Fibroblast of villous mesenchyme (primary cell): ENCODE measurements at regions not wholly inside any gene's neighbourhood (a gene's known extent, or its start where the extent isn't known, plus 50 kb on each side); places are given as distances from the start of the nearest gene placed in this dataset.
"Not testable (repeated sequence)": the region's sequence is repeated elsewhere in the genome, so short reads cannot be mapped to it uniquely, and the experiment has no call there.

Experiments
- DNase-seq: peaks from one replicate; pipeline ENCODE4 v3.0.0-alpha.2; 2010; ENCODE audit warnings: low read depth
- H3K4me3 ChIP-seq: 2 replicates; pipeline ENCODE4 v1.5.1; 2011; ENCODE audit warnings: low read depth, mild to moderate bottlenecking, low read length
- TF ChIP-seq, protein P1 (sequence below): IDR thresholded peaks from 2 replicates; pipeline ENCODE4 v1.5.1; 2012; ENCODE audit warnings: low read depth, mild to moderate bottlenecking, low read length; ENCODE audit not compliant: insufficient read depth

DNA sequence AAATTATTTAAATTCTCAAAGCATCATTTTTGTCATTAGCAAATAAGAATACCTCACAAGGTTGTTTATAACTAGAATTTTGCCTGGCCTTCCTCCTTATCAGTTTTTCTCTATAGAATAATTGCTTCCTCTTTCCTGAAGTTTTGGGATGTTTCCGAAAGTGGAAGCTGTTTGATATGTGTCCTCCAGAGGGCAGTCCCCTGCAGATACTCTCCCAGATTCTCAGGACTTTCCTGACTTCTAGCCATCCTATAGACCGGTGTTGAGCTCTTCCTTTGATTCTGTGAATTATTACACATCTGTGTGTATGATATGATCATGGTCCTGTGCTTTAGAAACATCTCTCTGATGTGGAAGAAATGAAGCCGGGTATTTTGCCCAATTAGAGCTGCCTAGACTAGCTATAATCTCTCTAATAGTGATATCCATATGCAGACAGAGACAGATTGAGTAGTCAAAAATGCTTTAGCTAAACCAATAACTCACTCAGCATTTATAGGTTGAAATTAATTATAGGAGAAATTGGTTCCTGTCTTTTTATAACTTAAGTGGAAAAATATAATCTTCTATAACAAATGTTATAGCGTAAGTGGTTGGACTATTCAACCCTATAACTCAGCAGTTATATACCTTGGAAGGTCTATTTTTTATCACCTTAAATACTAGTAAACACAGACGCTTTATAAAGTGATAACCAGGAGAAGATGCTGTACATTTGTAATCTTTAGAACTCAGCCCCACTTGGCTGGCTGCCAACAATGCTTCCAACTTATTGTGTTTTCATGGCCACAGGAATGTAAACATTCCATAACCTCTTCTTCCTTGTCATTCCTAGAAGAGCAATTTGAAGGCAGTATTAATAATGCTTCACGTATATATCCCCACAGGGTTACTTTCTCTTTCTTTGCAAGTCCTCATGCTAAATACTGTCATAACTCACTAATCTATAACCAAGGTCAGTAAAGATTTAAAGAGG, 201.0 kb upstream of the RXFP2 start:
- H3K4me3 ChIP-seq: no peak overlapping the region
- TF ChIP-seq, protein P1, sequence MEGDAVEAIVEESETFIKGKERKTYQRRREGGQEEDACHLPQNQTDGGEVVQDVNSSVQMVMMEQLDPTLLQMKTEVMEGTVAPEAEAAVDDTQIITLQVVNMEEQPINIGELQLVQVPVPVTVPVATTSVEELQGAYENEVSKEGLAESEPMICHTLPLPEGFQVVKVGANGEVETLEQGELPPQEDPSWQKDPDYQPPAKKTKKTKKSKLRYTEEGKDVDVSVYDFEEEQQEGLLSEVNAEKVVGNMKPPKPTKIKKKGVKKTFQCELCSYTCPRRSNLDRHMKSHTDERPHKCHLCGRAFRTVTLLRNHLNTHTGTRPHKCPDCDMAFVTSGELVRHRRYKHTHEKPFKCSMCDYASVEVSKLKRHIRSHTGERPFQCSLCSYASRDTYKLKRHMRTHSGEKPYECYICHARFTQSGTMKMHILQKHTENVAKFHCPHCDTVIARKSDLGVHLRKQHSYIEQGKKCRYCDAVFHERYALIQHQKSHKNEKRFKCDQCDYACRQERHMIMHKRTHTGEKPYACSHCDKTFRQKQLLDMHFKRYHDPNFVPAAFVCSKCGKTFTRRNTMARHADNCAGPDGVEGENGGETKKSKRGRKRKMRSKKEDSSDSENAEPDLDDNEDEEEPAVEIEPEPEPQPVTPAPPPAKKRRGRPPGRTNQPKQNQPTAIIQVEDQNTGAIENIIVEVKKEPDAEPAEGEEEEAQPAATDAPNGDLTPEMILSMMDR: peak; percentile 66
- DNase-seq: peak; percentile 40

DNA sequence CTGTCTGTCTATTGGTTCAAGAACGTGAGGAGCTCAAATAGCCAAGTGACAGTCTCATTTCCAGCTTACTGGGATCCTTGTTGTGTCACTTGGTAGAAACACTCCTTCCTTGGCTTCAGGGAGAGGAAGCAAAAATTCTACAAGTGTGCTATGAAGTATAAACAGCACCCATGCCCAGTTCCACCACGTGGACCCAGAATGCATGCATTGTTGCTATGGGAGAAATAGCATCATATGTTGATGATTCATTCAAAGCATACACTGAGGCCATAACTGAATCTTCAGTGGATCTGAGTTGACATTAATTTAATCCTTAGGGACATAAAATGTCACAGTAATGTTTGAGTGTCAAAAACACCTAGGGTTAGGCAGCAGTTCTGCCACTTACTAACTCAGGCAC, 199.0 kb upstream of the RXFP2 start:
- no peak overlapping the region for H3K4me3 ChIP-seq
- TF ChIP-seq, protein P1: no peak
- no peak for DNase-seq

DNA sequence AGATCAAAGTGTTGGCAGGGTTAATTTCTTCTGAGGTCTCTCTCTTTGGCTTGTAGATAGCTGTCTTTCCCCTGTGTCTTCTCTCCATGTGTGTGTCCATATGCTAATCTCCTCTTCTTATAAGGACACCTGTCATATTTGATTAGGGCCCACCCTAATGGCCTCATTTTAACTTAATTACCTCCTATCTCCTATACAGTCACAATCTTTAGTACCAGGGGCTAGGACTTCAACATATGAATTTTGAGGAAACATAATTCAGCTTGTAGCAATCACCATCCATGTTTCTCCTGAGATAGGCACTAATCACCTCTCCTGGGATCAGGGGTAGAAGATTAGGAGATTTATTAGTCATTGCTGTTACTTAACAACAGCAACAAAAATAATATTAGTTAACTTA, 196.1 kb upstream of the RXFP2 start:
- DNase-seq: no peak
- H3K4me3 ChIP-seq: no peak overlapping the region
- TF ChIP-seq, protein P1: no peak

DNA sequence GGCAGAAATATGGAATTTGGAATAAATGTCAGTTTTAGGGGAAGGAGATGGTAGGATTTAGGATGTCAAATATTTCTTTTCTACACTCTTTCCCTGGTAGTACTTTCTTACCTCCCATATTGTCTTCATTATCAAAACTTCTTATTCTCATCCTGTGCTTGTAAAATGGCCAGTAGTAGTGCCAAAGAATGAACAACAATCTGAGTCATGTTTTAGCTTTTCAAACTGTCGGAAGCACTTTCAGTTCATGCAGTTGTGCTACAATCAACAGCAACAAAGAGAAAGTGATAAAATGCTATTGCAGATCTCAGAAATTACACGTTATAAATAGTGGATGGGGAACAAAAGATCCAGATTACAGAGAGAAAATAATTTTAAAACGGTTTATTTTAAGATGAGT, 193.7 kb upstream of the RXFP2 start:
- H3K4me3 ChIP-seq: no peak overlapping the region
- TF ChIP-seq, protein P1: no peak
- peak; percentile 33 for DNase-seq

DNA sequence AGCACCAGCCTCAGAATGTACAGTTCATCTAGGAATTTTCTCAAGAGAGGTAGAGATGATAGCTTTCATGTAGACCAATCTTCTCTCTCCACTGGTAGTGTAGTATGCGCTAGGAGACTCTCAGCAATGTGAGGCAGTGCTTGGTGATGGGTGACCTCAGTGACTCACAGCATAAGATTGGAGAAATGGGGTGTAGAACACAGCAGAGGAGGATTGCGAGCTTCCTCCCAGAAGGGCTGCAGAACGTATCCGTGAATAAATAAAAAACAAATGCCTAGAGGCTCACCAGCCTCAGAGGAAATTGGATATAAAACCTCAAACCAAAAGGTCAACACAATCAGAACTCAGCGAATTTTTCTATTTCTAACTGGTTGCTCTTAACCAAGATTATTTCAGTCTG, 182.9 kb upstream of the RXFP2 start:
- peak; percentile 35 for DNase-seq
- no peak overlapping the region for H3K4me3 ChIP-seq
- TF ChIP-seq, protein P1: no peak

DNA sequence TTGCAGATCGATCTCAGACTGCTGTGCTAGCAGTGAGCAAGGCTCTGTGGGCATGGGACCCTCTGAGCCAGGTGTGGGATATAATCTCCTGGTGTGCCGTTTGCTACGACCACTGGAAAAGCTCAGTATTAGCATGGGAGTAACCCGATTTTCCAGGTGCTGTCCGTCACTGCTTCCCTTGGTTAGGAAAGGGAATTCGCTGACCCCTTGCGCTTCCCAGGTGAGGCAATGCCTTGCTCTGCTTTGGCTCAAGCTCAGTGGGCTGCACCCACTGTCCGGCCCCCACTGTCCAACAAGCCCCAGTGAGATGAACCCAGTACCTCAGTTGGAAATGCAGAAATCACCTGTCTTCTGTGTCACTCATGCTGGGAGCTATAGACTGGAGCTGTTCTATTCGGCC, 155.1 kb upstream of the RXFP2 start:
- not testable (repeated sequence) for DNase-seq, H3K4me3 ChIP-seq

DNA sequence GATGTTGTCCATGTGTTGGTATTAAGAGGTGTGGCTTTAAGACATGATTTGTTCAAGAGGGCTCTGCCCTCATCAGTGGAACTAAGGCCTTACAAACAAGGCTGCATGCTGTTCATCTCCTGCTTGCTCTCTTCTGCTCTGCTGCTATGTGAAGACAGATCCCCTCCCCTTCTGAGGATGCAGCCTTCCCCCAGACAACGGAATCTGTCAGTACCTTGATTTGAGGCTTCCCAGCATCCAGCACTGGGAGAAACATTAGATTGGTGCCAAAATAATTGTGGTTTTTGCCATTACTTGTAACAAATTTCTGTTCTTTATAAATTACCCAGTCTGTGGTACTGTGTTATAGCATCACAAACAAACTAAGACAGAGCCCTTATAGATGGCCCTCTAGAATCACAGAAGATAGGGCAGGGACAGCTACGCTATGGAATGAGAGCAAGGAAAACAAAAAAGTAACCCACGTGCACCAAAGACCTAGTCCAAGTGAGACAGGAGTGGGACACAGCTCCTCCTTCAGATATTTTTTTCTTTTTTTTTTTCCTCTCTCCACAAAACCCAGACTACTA, 151.5 kb upstream of the RXFP2 start:
- peak; percentile 8 for DNase-seq
- TF ChIP-seq, protein P1: no peak
- H3K4me3 ChIP-seq: no peak overlapping the region
